ENCODE measurements at regions not wholly inside any gene's neighbourhood (a gene's known extent, or its start where the extent isn't known, plus 50 kb on each side); places are given as distances from the start of the nearest gene placed in this dataset.

GRCh38 chr2:217332417-217332791, 472.5 kb upstream of the TNP1 start:
- no peak for TF ChIP-seq EZH2phosphoT487 (IDR thresholded peaks at IDR 0.05; ENCODE audit: borderline replicate concordance, low read length)
- TF ChIP-seq, protein P1, sequence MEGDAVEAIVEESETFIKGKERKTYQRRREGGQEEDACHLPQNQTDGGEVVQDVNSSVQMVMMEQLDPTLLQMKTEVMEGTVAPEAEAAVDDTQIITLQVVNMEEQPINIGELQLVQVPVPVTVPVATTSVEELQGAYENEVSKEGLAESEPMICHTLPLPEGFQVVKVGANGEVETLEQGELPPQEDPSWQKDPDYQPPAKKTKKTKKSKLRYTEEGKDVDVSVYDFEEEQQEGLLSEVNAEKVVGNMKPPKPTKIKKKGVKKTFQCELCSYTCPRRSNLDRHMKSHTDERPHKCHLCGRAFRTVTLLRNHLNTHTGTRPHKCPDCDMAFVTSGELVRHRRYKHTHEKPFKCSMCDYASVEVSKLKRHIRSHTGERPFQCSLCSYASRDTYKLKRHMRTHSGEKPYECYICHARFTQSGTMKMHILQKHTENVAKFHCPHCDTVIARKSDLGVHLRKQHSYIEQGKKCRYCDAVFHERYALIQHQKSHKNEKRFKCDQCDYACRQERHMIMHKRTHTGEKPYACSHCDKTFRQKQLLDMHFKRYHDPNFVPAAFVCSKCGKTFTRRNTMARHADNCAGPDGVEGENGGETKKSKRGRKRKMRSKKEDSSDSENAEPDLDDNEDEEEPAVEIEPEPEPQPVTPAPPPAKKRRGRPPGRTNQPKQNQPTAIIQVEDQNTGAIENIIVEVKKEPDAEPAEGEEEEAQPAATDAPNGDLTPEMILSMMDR (IDR thresholded peaks at IDR 0.05; ENCODE audit: low read depth, low read length, poor library complexity, severe bottlenecking): no peak
- H3F3A ChIP-seq (ENCODE audit: control insufficient read depth, insufficient read depth): no peaks in the 10 kb centered on the region
- no peak overlapping the region for H3K4me3 ChIP-seq (ENCODE audit: low read length)
- H3K36me3 ChIP-seq (ENCODE audit: control insufficient read depth, low read length): no peaks in the 10 kb centered on the region
- no peaks in the 10 kb centered on the region for H3K9me3 ChIP-seq (ENCODE audit: control insufficient read depth, insufficient read depth, low read length)
- H4K20me1 ChIP-seq (ENCODE audit: control insufficient read depth, insufficient read depth, low read depth, low read length): 0 out of 2 replicates have a peak, but pooled peaks cover 4% of the 10 kb centered on the region
- no peaks in the 10 kb centered on the region for H3K9me2 ChIP-seq (replicated peaks; ENCODE audit: control insufficient read depth, low read length)
- H3K79me2 ChIP-seq (ENCODE audit: control insufficient read depth, low read length): no peaks in the 10 kb centered on the region
- peaks cover 33% of the 10 kb centered on the region for H3K27me3 ChIP-seq (ENCODE audit: control insufficient read depth, low read length)
- H3K4me1 ChIP-seq (ENCODE audit: control insufficient read depth, low read length): no peaks in the 10 kb centered on the region
- H3K27ac ChIP-seq (ENCODE audit: low read depth, low read length): no peak overlapping the region
- no peak overlapping the region for H3K4me2 ChIP-seq (ENCODE audit: low read length)

- H3K4me3 ChIP-seq (ENCODE audit: low read length): no peak overlapping the region
- no peaks in the 10 kb centered on the region for H3K36me3 ChIP-seq (ENCODE audit: control insufficient read depth, low read length)
- no peaks in the 10 kb centered on the region for H3K79me2 ChIP-seq (ENCODE audit: control insufficient read depth, low read length)
- H3K27ac ChIP-seq (ENCODE audit: low read depth, low read length): no peak overlapping the region
- H3K27me3 ChIP-seq (ENCODE audit: control insufficient read depth, low read length): peaks cover 37% of the 10 kb centered on the region
- no peak for TF ChIP-seq EZH2phosphoT487 (IDR thresholded peaks at IDR 0.05; ENCODE audit: borderline replicate concordance, low read length)
- TF ChIP-seq, protein P1 (IDR thresholded peaks at IDR 0.05; ENCODE audit: low read depth, low read length, poor library complexity, severe bottlenecking): no peak
- no peak overlapping the region for H3K4me2 ChIP-seq (ENCODE audit: low read length)
- H3K4me1 ChIP-seq (ENCODE audit: control insufficient read depth, low read length): no peaks in the 10 kb centered on the region
- no peaks in the 10 kb centered on the region for H3K9me2 ChIP-seq (replicated peaks; ENCODE audit: control insufficient read depth, low read length)
- no peaks in the 10 kb centered on the region for H3F3A ChIP-seq (ENCODE audit: control insufficient read depth, insufficient read depth)
- 0 out of 2 replicates have a peak, but pooled peaks cover 4% of the 10 kb centered on the region for H4K20me1 ChIP-seq (ENCODE audit: control insufficient read depth, insufficient read depth, low read depth, low read length)
- H3K9me3 ChIP-seq (ENCODE audit: control insufficient read depth, insufficient read depth, low read length): no peaks in the 10 kb centered on the region
Observed at GRCh38 chr2:217331523-217332416, 471.9 kb upstream of the TNP1 start.

- H3K4me3 ChIP-seq (ENCODE audit: low read length): no peak overlapping the region
- no peaks in the 10 kb centered on the region for H3F3A ChIP-seq (ENCODE audit: control insufficient read depth, insufficient read depth)
- no peaks in the 10 kb centered on the region for H3K4me1 ChIP-seq (ENCODE audit: control insufficient read depth, low read length)
- TF ChIP-seq EZH2phosphoT487 (IDR thresholded peaks at IDR 0.05; ENCODE audit: borderline replicate concordance, low read length): no peak
- TF ChIP-seq, protein P1 (IDR thresholded peaks at IDR 0.05; ENCODE audit: low read depth, low read length, poor library complexity, severe bottlenecking): no peak
- H4K20me1 ChIP-seq (ENCODE audit: control insufficient read depth, insufficient read depth, low read depth, low read length): 0 out of 2 replicates have a peak, but pooled peaks cover 4% of the 10 kb centered on the region
- no peak overlapping the region for H3K4me2 ChIP-seq (ENCODE audit: low read length)
- H3K27me3 ChIP-seq (ENCODE audit: control insufficient read depth, low read length): peaks cover 49% of the 10 kb centered on the region
- H3K36me3 ChIP-seq (ENCODE audit: control insufficient read depth, low read length): no peaks in the 10 kb centered on the region
- no peak overlapping the region for H3K27ac ChIP-seq (ENCODE audit: low read depth, low read length)
- no peaks in the 10 kb centered on the region for H3K79me2 ChIP-seq (ENCODE audit: control insufficient read depth, low read length)
- H3K9me2 ChIP-seq (replicated peaks; ENCODE audit: control insufficient read depth, low read length): no peaks in the 10 kb centered on the region
- 0 out of 2 replicates have a peak, but pooled peaks cover 3% of the 10 kb centered on the region for H3K9me3 ChIP-seq (ENCODE audit: control insufficient read depth, insufficient read depth, low read length)
Observed at GRCh38 chr2:217330647-217331046, 470.8 kb upstream of the TNP1 start.

Measured in DOHH2 (cell line).